ENCODE measurements at regions not wholly inside any gene's neighbourhood (a gene's known extent, or its start where the extent isn't known, plus 50 kb on each side); places are given as distances from the start of the nearest gene placed in this dataset.

GRCh38 chr6:74671558-74672025, 534.3 kb downstream of the COL12A1 start:
- ATAC-seq (no peak), DNase-seq (ENCODE audit: low spot score) (no peak), FAIRE-seq (no peak)
- WGBS (ENCODE audit: low lambda C conversion rate) = 1% methylated on average over 6 of the region's 6 CpGs
- Histone ChIP-seq H2AFZ (ENCODE audit: low read length) (no peak overlapping the region), H3K36me3 (replicated peaks in 1 of 2; ENCODE audit: control insufficient read depth in 1 of 2, insufficient read depth in 2 of 2, low read length in 2 of 2) (no peaks in the 10 kb centered on the region), H3K9ac (ENCODE audit: insufficient read depth, low read depth, low read length) (no peak overlapping the region), H3K79me2 (ENCODE audit: insufficient read depth, low read length) (no peaks in the 10 kb centered on the region), H4K20me1 (ENCODE audit: insufficient read depth, low read length) (no peaks in the 10 kb centered on the region), H3K4me3 (replicated peaks in 1 of 3; ENCODE audit: insufficient read depth in 1 of 3, low read depth in 2 of 3, low read length in 3 of 3) (no peak overlapping the region), H3K4me1 (ENCODE audit: insufficient read depth, low read length) (no peaks in the 10 kb centered on the region), H3K9me3 (ENCODE audit: low read length) (no peaks in the 10 kb centered on the region), H3K27me3 (ENCODE audit: control insufficient read depth in 1 of 2, insufficient read depth in 2 of 2, low read length in 2 of 2) (no peaks in the 10 kb centered on the region), H3K4me2 (ENCODE audit: low read depth, low read length) (no peak overlapping the region), H3K27ac (ENCODE audit: extremely low read length, insufficient read depth, low read length) (no peak overlapping the region)
- CTCF ChIA-PET (ENCODE audit: low intra/inter-chr PET ratio, low total read pairs) = no interaction called here
- intact Hi-C loops (cut with micrococcal nuclease; ENCODE audit: unreplicated experiment) (no loop called here), in situ Hi-C loops (cut with HindIII; ENCODE audit: extremely low pct_ligation_motif_present, low pct_unique_long_range_greater_than_20kb) (no loop called here)
- POLR2A ChIA-PET = no interaction called here
- no peak for TF ChIP-seq ZFP36L1 (CRISPR knock-in tag; IDR thresholded peaks at IDR 0.05)
- TF ChIP-seq, protein P1, sequence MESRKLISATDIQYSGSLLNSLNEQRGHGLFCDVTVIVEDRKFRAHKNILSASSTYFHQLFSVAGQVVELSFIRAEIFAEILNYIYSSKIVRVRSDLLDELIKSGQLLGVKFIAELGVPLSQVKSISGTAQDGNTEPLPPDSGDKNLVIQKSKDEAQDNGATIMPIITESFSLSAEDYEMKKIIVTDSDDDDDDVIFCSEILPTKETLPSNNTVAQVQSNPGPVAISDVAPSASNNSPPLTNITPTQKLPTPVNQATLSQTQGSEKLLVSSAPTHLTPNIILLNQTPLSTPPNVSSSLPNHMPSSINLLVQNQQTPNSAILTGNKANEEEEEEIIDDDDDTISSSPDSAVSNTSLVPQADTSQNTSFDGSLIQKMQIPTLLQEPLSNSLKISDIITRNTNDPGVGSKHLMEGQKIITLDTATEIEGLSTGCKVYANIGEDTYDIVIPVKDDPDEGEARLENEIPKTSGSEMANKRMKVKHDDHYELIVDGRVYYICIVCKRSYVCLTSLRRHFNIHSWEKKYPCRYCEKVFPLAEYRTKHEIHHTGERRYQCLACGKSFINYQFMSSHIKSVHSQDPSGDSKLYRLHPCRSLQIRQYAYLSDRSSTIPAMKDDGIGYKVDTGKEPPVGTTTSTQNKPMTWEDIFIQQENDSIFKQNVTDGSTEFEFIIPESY (CRISPR knock-in tag; IDR thresholded peaks at IDR 0.05) = no peak
- TF ChIP-seq, protein P2, sequence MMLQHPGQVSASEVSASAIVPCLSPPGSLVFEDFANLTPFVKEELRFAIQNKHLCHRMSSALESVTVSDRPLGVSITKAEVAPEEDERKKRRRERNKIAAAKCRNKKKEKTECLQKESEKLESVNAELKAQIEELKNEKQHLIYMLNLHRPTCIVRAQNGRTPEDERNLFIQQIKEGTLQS (CRISPR knock-in tag; IDR thresholded peaks at IDR 0.05) = no peak
- TF ChIP-seq IRF9 (CRISPR knock-in tag; IDR thresholded peaks at IDR 0.05; ENCODE audit: borderline replicate concordance) = no peak
- no TSS peak for BruUV-seq (replicated peaks)

DNA sequence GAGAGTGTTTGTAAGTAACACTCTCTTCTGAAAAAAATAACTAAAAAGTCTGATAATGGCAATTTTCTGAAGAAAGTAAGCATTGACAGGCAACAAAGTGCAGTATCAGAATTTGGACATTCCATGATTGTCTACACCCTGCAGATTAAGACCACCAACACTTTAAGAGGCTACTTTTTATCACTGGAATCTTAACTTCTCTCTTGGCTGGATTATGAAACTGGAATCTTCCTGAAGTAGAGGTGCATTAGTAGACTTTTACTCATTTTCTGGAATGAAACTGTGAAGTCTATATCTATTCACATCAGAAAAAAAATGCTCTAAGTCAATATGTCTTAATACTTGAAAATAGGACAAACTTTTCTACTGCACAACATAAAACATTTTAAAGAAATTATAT, 547.5 kb downstream of the COL12A1 start:
- ChIA-PET POLR2A (no interaction called here), CTCF (ENCODE audit: low intra/inter-chr PET ratio, low total read pairs) (no interaction called here)
- Histone ChIP-seq H3K4me2 (ENCODE audit: low read depth, low read length) (no peak overlapping the region), H3K4me3 (replicated peaks in 1 of 3; ENCODE audit: insufficient read depth in 1 of 3, low read depth in 2 of 3, low read length in 3 of 3) (no peak overlapping the region), H3K4me1 (ENCODE audit: insufficient read depth, low read length) (no peaks in the 10 kb centered on the region), H4K20me1 (ENCODE audit: insufficient read depth, low read length) (no peaks in the 10 kb centered on the region), H2AFZ (ENCODE audit: low read length) (no peak overlapping the region), H3K27ac (ENCODE audit: extremely low read length, insufficient read depth, low read length) (no peak overlapping the region), H3K9ac (ENCODE audit: insufficient read depth, low read depth, low read length) (no peak overlapping the region), H3K9me3 (ENCODE audit: low read length) (no peaks in the 10 kb centered on the region), H3K27me3 (ENCODE audit: control insufficient read depth in 1 of 2, insufficient read depth in 2 of 2, low read length in 2 of 2) (no peaks in the 10 kb centered on the region), H3K79me2 (ENCODE audit: insufficient read depth, low read length) (no peaks in the 10 kb centered on the region), H3K36me3 (replicated peaks in 1 of 2; ENCODE audit: control insufficient read depth in 1 of 2, insufficient read depth in 2 of 2, low read length in 2 of 2) (no peaks in the 10 kb centered on the region)
- FAIRE-seq (no peak), ATAC-seq (no peak), DNase-seq (ENCODE audit: low spot score) (no peak)
- intact Hi-C loops (cut with micrococcal nuclease; ENCODE audit: unreplicated experiment) = no loop called here
- in situ Hi-C loops (cut with HindIII; ENCODE audit: extremely low pct_ligation_motif_present, low pct_unique_long_range_greater_than_20kb) = no loop called here
- BruUV-seq (replicated peaks) = no TSS peak
- TF ChIP-seq, protein P3, sequence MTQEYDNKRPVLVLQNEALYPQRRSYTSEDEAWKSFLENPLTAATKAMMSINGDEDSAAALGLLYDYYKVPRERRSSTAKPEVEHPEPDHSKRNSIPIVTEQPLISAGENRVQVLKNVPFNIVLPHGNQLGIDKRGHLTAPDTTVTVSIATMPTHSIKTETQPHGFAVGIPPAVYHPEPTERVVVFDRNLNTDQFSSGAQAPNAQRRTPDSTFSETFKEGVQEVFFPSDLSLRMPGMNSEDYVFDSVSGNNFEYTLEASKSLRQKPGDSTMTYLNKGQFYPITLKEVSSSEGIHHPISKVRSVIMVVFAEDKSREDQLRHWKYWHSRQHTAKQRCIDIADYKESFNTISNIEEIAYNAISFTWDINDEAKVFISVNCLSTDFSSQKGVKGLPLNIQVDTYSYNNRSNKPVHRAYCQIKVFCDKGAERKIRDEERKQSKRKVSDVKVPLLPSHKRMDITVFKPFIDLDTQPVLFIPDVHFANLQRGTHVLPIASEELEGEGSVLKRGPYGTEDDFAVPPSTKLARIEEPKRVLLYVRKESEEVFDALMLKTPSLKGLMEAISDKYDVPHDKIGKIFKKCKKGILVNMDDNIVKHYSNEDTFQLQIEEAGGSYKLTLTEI (CRISPR knock-in tag; conservative IDR thresholded peaks at IDR 0.05) = no peak
- TF ChIP-seq SRSF4 (IDR thresholded peaks at IDR 0.05; ENCODE audit: low read depth, low read length, poor library complexity, severe bottlenecking) (no peak), RNF219 (CRISPR knock-in tag; IDR thresholded peaks at IDR 0.05) (no peak), ZNF562 (CRISPR knock-in tag; IDR thresholded peaks at IDR 0.05; ENCODE audit: borderline replicate concordance) (no peak), STAT5B (CRISPR knock-in tag; IDR thresholded peaks at IDR 0.05) (no peak), NBN (conservative IDR thresholded peaks at IDR 0.05) (no peak), MTF2 (CRISPR knock-in tag; IDR thresholded peaks at IDR 0.05; ENCODE audit: borderline replicate concordance) (no peak), ZNF3 (CRISPR knock-in tag; IDR thresholded peaks at IDR 0.05) (no peak)

Data from HepG2 (cell line).